ENCODE measurements at regions not wholly inside any gene's neighbourhood (a gene's known extent, or its start where the extent isn't known, plus 50 kb on each side); places are given as distances from the start of the nearest gene placed in this dataset.

DNA sequence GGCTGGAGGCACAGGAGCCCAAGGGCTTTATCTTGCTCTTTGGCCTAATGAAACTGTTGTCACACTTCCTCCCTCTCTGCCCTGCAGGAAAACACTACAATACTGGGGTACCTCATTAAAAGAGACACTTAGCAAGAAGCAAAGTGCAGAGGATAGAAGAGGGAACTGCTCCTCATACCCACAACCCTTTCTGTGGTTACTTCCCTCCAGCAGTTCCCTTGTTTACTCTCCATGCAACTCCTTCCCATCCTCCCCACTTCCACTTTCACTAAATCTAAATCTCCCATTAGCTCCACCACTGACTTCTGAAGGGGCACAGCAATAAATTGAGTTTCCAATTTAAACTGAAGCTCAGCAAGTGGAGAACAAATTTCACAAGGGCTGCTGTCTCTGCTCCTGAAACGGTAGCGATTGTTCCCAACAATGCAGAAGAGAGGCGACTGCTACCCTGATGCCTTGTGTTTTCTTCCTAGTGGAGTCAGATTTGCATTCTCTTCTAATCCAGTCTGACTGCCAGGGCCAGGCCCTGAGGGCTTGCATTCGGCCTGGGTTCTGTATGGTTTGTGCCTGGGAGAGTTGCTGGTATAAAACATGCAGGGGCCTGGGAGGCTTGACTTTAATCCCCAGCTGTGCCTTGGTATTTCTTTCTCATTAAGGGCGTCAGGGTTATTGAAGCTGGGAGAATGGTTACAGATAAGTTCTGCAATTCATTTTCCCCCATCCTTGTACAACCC lies 454.7 kb downstream of the TFAP2B start:
- CTCF ChIA-PET: no interaction called here
- POLR2A ChIA-PET (ENCODE audit: low non-redundant PET): no interaction called here
- DNase-seq (ENCODE audit: low spot score): no peak
- TF ChIP-seq, protein P1, sequence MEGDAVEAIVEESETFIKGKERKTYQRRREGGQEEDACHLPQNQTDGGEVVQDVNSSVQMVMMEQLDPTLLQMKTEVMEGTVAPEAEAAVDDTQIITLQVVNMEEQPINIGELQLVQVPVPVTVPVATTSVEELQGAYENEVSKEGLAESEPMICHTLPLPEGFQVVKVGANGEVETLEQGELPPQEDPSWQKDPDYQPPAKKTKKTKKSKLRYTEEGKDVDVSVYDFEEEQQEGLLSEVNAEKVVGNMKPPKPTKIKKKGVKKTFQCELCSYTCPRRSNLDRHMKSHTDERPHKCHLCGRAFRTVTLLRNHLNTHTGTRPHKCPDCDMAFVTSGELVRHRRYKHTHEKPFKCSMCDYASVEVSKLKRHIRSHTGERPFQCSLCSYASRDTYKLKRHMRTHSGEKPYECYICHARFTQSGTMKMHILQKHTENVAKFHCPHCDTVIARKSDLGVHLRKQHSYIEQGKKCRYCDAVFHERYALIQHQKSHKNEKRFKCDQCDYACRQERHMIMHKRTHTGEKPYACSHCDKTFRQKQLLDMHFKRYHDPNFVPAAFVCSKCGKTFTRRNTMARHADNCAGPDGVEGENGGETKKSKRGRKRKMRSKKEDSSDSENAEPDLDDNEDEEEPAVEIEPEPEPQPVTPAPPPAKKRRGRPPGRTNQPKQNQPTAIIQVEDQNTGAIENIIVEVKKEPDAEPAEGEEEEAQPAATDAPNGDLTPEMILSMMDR (conservative IDR thresholded peaks at IDR 0.05; ENCODE audit: low read depth): no peak
- H3K27ac ChIP-seq: no peak overlapping the region

DNA sequence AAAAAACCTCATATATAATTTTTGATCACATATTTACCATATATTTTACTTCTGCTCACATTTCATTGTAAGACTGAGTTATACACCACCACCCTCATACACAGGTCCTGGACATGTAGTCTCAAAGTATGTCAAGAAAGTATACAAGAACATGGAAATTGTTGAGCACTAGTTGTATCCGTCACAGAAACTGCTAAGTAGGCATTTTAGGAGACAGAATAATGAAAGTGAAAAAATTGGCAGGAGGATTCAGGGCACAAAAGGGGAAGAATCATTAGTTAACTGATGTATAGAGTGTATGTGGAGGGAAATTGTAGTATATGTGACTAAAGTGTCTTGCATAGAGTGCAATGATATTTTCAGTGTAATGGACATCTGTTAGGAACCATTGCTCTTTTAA lies 458.8 kb downstream of the TFAP2B start:
- CTCF ChIA-PET: no interaction called here
- H3K27ac ChIP-seq: no peak overlapping the region
- no peak for DNase-seq (ENCODE audit: low spot score)
- TF ChIP-seq, protein P1 (conservative IDR thresholded peaks at IDR 0.05; ENCODE audit: low read depth): no peak
- POLR2A ChIA-PET (ENCODE audit: low non-redundant PET): no interaction called here

DNA sequence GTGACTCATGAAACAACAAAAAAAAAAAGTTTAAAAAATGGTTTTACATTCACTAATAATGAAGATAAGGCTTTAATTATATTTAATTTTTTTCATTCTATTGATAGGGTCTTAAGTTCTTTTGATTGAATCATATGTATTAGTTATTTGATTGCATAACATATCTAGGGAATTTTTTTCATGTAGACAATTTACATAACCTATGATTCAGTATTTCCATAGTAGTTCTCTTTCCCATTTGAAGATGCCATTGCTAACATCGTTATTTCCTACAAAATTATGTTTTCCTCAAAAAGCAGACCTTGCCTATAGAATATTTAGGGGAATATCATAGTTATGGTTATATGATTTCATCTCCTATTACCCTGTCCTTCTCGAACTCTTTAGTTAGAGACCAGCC lies 463.4 kb downstream of the TFAP2B start:
- no peak overlapping the region for H3K27ac ChIP-seq
- TF ChIP-seq, protein P1 (conservative IDR thresholded peaks at IDR 0.05; ENCODE audit: low read depth): no peak
- no peak for DNase-seq (ENCODE audit: low spot score)
- POLR2A ChIA-PET (ENCODE audit: low non-redundant PET): no interaction called here
- CTCF ChIA-PET: interaction anchor here (0.7 kb wide), 1 partner anchor 261 kb away, joined by 3 read pairs; no protein-coding TSS in a partner anchor

DNA sequence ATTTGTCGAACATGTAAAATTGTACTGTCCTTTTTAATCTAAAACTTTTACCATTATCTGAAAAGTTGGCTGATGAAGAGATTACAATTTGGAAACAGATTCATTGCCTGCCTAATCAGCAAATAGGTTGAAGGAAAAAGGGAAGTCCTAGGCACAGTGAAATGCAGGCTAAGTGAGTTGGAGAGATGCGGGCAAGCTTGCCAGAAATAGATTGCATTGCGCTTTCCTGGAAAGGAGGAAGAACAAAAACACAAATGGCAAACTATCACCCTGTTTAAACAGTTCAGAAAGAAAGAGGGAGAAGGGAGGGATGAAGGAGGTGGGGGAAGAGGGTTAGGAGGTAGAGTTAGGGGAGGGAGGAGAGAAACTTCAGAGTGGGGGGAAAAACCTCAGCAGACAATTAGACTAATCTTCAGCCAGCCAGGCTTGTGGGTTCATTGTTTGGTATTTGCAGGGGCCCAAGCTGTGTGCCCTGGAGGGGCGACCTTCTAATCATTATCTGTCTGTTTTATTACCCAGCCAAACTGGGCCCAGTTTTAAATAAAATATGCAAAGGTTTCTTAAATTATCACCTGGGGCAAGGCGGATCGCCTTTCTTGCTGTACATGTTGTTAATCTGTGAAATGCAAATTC lies 465.2 kb downstream of the TFAP2B start:
- H3K27ac ChIP-seq: no peak overlapping the region
- TF ChIP-seq, protein P1 (conservative IDR thresholded peaks at IDR 0.05; ENCODE audit: low read depth): no peak
- CTCF ChIA-PET: interaction anchor here (0.7 kb wide), 2 partner anchors 67 to 468 kb away, joined by 4 to 8 read pairs; no protein-coding TSS in a partner anchor
- POLR2A ChIA-PET (ENCODE audit: low non-redundant PET): no interaction called here
- DNase-seq (ENCODE audit: low spot score): no peak

DNA sequence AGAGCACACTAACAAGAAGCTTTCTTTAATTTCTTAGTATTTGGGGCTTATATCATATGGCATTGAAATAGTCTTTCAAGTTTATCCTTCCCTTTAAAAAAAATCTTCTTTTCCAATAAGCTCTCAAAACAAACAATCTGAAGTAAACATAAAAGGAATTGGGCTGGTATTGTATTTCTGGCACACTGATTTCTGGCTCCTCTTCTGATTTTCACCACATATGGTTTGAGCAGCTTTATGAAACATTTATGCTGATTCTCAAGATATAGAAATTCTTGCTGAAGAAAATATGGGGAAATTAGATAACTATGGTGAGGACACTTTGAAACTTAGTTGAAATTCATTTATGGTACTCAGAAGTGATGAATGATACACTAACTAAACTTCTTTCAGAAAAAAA lies 467.2 kb downstream of the TFAP2B start:
- TF ChIP-seq, protein P1 (conservative IDR thresholded peaks at IDR 0.05; ENCODE audit: low read depth): no peak
- no peak overlapping the region for H3K27ac ChIP-seq
- CTCF ChIA-PET: interaction anchor here (0.7 kb wide), 1 partner anchor 1288 kb away, joined by 7 read pairs; no protein-coding TSS in a partner anchor
- DNase-seq (ENCODE audit: low spot score): no peak
- POLR2A ChIA-PET (ENCODE audit: low non-redundant PET): no interaction called here

DNA sequence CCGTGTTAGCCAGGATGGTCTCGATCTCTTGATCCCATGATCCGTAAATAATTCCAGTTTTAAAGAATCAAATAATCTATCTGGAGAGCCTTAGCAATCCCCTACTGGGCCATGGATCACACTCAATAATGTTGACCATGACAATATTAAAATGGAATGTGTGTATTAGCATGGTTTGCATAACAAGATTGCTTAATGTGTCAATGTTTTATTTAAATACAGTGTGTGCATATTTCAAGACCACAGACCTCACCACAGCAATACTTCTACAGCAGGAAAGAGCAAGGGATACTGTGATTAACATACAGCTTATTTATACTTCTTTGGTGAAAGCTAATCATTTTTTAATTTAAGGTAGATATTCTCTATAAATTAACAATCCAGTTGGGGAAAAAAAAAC lies 470.4 kb downstream of the TFAP2B start:
- ChIA-PET POLR2A (ENCODE audit: low non-redundant PET) (no interaction called here), CTCF (no interaction called here)
- TF ChIP-seq, protein P1 (conservative IDR thresholded peaks at IDR 0.05; ENCODE audit: low read depth): no peak
- no peak overlapping the region for H3K27ac ChIP-seq
- DNase-seq (ENCODE audit: low spot score): no peak
